IMR-90 (cell line): ENCODE measurements at regions not wholly inside any gene's neighbourhood (a gene's known extent, or its start where the extent isn't known, plus 50 kb on each side); places are given as distances from the start of the nearest gene placed in this dataset.
A peak's percentile ranks its signal among the peaks of the same experiment; 100 is the strongest.

ENCODE experiments used
- ATAC-seq: fragments of 200-7000 bp; cut with Tn5 transposase; 2 replicates; pipeline ENCODE4 v1.9.1; 2020; ENCODE audit warnings: low read depth, mild to moderate bottlenecking, moderate library complexity
- BruUV-seq: library from RNA; stranded (reverse); fragments of 400-500 nt; replicated peaks from 2 replicates; lab custom pipeline; 2021; lab: Mats Ljungman, UMichigan
- CTCF ChIA-PET: fragments of 300-600 bp; formaldehyde crosslinking; extraction: SDS; loops from one replicate; lab custom pipeline; 2021; ENCODE audit warnings: antibody characterized with exemption; lab: Yijun Ruan, JAX
- POLR2A ChIA-PET: fragments of 300-600 bp; sonication (Branson Sonifier 250); formaldehyde crosslinking; loops from one replicate; lab custom pipeline; 2022; ENCODE audit warnings: antibody characterized with exemption; ENCODE audit not compliant: unreplicated experiment; lab: Charles Lee
- DNase-seq: peaks from one replicate; pipeline ENCODE4 v3.0.0; 2013
- H2AFZ ChIP-seq: replicated peaks from 2 replicates; pipeline ENCODE3; 2013; ENCODE audit warnings: low read length, mild to moderate bottlenecking; ENCODE audit not compliant: poor library complexity
- H2AK5ac ChIP-seq: 2 replicates; pipeline ENCODE4 v1.6.1; 2013; ENCODE audit warnings: low read depth, low read length, inconsistent platforms
- H2AK9ac ChIP-seq: replicated peaks from 2 replicates; pipeline ENCODE3; 2013; ENCODE audit warnings: mild to moderate bottlenecking, low read depth, low read length, moderate library complexity; ENCODE audit not compliant: poor library complexity
- H2BK120ac ChIP-seq: 2 replicates; pipeline ENCODE4 v1.6.1; 2013; ENCODE audit warnings: low read depth, low read length, inconsistent platforms
- H2BK15ac ChIP-seq: 3 replicates; pipeline ENCODE4 v1.6.1; 2013; ENCODE audit warnings: low read depth, low read length, inconsistent platforms
- H2BK20ac ChIP-seq: 2 replicates; pipeline ENCODE4 v1.6.1; 2013; ENCODE audit warnings: low read depth, mild to moderate bottlenecking, inconsistent platforms, low read length, moderate library complexity
- H2BK5ac ChIP-seq: 2 replicates; pipeline ENCODE4 v1.6.1; 2013; ENCODE audit warnings: mild to moderate bottlenecking, low read depth, low read length, inconsistent platforms; ENCODE audit not compliant: poor library complexity, severe bottlenecking
- H3K14ac ChIP-seq: replicated peaks from 2 replicates; pipeline ENCODE4 v1.6.1; 2013; ENCODE audit warnings: low read depth, low read length, inconsistent platforms
- H3K18ac ChIP-seq: 2 replicates; pipeline ENCODE4 v1.6.1; 2013; ENCODE audit warnings: low read depth, low read length, control low read depth
- H3K23ac ChIP-seq: 2 replicates; pipeline ENCODE4 v1.6.1; 2013; ENCODE audit warnings: low read depth, low read length, inconsistent platforms
- H3K27ac ChIP-seq: 2 replicates; pipeline ENCODE4 v1.5.1; 2013; ENCODE audit warnings: mild to moderate bottlenecking, control low read depth, low read length; ENCODE audit not compliant: insufficient read depth
- H3K27me3 ChIP-seq: 2 replicates; pipeline ENCODE4 v1.6.1; 2013; ENCODE audit warnings: low read length; ENCODE audit not compliant: control insufficient read depth, insufficient read depth
- H3K36me3 ChIP-seq: 2 replicates; pipeline ENCODE4 v1.6.1; 2013; ENCODE audit warnings: low read length, mixed read lengths; ENCODE audit not compliant: control insufficient read depth, insufficient read depth
- H3K4ac ChIP-seq: 2 replicates; pipeline ENCODE4 v1.6.1; 2013; ENCODE audit warnings: low read depth, low read length, inconsistent platforms
- H3K4me1 ChIP-seq: 2 replicates; pipeline ENCODE4 v1.6.1; 2013; ENCODE audit warnings: low read length, mixed read lengths; ENCODE audit not compliant: control insufficient read depth, insufficient read depth
- H3K4me2 ChIP-seq: 2 replicates; pipeline ENCODE4 v1.6.1; 2013; ENCODE audit warnings: low read depth, mild to moderate bottlenecking, control low read depth, low read length, moderate library complexity
- H3K4me3 ChIP-seq: 2 replicates; pipeline ENCODE4 v1.5.1; 2013; ENCODE audit warnings: low read depth, mild to moderate bottlenecking, control low read depth, low read length, moderate library complexity; ENCODE audit not compliant: insufficient read depth
- H3K56ac ChIP-seq: 2 replicates; pipeline ENCODE4 v1.6.1; 2013; ENCODE audit warnings: low read length, inconsistent platforms; ENCODE audit not compliant: insufficient read depth; ENCODE audit errors: extremely low read depth
- H3K79me1 ChIP-seq, 2 experiments: 2 replicates each; pipeline ENCODE4 v1.6.1; 2013; ENCODE audit warnings: low read length in 2 of 2, inconsistent platforms in 1 of 2, low read depth in 1 of 2
- H3K9ac ChIP-seq: 2 replicates; pipeline ENCODE4 v1.6.1; 2013; ENCODE audit warnings: low read depth, low read length, control low read depth
- H3K9me1 ChIP-seq: 2 replicates; pipeline ENCODE4 v1.6.1; 2013; ENCODE audit warnings: low read length, inconsistent platforms; ENCODE audit not compliant: insufficient read depth
- H3K9me3 ChIP-seq: 2 replicates; pipeline ENCODE4 v1.6.1; 2013; ENCODE audit warnings: low read length; ENCODE audit not compliant: control insufficient read depth, insufficient read depth
- H4K20me1 ChIP-seq: 2 replicates; pipeline ENCODE4 v1.6.1; 2013; ENCODE audit warnings: low read length, inconsistent platforms; ENCODE audit not compliant: insufficient read depth
- H4K5ac ChIP-seq: 2 replicates; pipeline ENCODE4 v1.6.1; 2013; ENCODE audit warnings: mild to moderate bottlenecking, low read depth, low read length, control low read depth
- H4K8ac ChIP-seq, 2 experiments: 2 replicates each; pipeline ENCODE4 v1.6.1; 2013; ENCODE audit warnings: low read depth in 2 of 2, low read length in 2 of 2, control low read depth in 1 of 2, inconsistent platforms in 1 of 2
- H4K91ac ChIP-seq: 2 replicates; pipeline ENCODE4 v1.6.1; 2013; ENCODE audit warnings: low read depth, low read length, inconsistent platforms; ENCODE audit not compliant: insufficient read depth
- BHLHE40 ChIP-seq: fragments of 150-350 bp; IDR thresholded peaks from 2 replicates; pipeline ENCODE4 v1.6.1; 2016; ENCODE audit warnings: mild to moderate bottlenecking, low read depth, low read length
- CEBPB ChIP-seq: IDR thresholded peaks from 2 replicates; pipeline ENCODE4 v1.6.1; 2012; ENCODE audit warnings: low read depth, low read length, improper control_type of control experiment
- CTCF ChIP-seq: conservative IDR thresholded peaks from 2 replicates; pipeline ENCODE4 v1.5.1; 2012; ENCODE audit warnings: mild to moderate bottlenecking, low read depth, low read length, improper control_type of control experiment
- ELK1 ChIP-seq: fragments of 150-350 bp; IDR thresholded peaks from 2 replicates; pipeline ENCODE4 v1.6.1; 2016; ENCODE audit warnings: low read depth, mild to moderate bottlenecking, low read length, moderate library complexity, borderline replicate concordance
- FOS ChIP-seq: fragments of 150-350 bp; IDR thresholded peaks from 2 replicates; pipeline ENCODE4 v1.6.1; 2016; ENCODE audit warnings: low read depth, low read length
- MAFK ChIP-seq: IDR thresholded peaks from 2 replicates; pipeline ENCODE4 v1.6.1; 2012; ENCODE audit warnings: low read depth, low read length, improper control_type of control experiment
- MAZ ChIP-seq: IDR thresholded peaks from 2 replicates; pipeline ENCODE4 v1.6.1; 2012; ENCODE audit warnings: low read depth, mild to moderate bottlenecking, low read length, improper control_type of control experiment, moderate library complexity, borderline replicate concordance
- NFE2L2 ChIP-seq: fragments of 150-350 bp; IDR thresholded peaks from 2 replicates; pipeline ENCODE4 v1.6.1; 2016; ENCODE audit warnings: low read depth, mild to moderate bottlenecking, low read length
- POLR2A ChIP-seq: IDR thresholded peaks from 2 replicates; pipeline ENCODE4 v1.6.1; 2012; ENCODE audit warnings: mild to moderate bottlenecking, low read depth, low read length
- RAD21 ChIP-seq: IDR thresholded peaks from 2 replicates; pipeline ENCODE4 v1.6.1; 2012; ENCODE audit warnings: low read length, improper control_type of control experiment
- RCOR1 ChIP-seq: IDR thresholded peaks from 2 replicates; pipeline ENCODE4 v1.6.1; 2012; ENCODE audit warnings: mild to moderate bottlenecking, low read length, improper control_type of control experiment; ENCODE audit not compliant: insufficient replicate concordance
- RFX5 ChIP-seq: IDR thresholded peaks from 2 replicates; pipeline ENCODE4 v1.8.0; 2012; ENCODE audit warnings: low read depth, mild to moderate bottlenecking, low read length, moderate library complexity
- SMC3 ChIP-seq: fragments of 150-350 bp; IDR thresholded peaks from 2 replicates; pipeline ENCODE4 v1.6.1; 2016; ENCODE audit warnings: low read depth, mild to moderate bottlenecking, antibody characterized with exemption, low read length, moderate library complexity
- USF2 ChIP-seq: fragments of 150-350 bp; IDR thresholded peaks from 2 replicates; pipeline ENCODE4 v1.6.1; 2017; ENCODE audit warnings: mild to moderate bottlenecking, antibody characterized with exemption, low read length, low read depth
- WGBS, 2 experiments: methylation state at CpG; one replicate each; pipeline versions ENCODE4 v1.1.5 to v1.1.7; 2013; ENCODE audit warnings: missing lambda C conversion rate in 2 of 2; ENCODE audit not compliant: insufficient read length in 1 of 2; ENCODE audit errors: extremely low coverage in 2 of 2; 5-methylcytosine and 5-hydroxymethylcytosine counted together
- dilution Hi-C: fragments of 300-500 bp; cut with HindIII; formaldehyde crosslinking; loops from one replicate; pipeline ENCODE4 v1.14.3; 2018; ENCODE audit warnings: low sequenced_read_pairs; ENCODE audit not compliant: unreplicated experiment
- in situ Hi-C: fragments of 300-500 bp; cut with MboI; formaldehyde crosslinking; loops from 3 replicates; pipeline ENCODE4 v1.14.3; 2019; ENCODE audit warnings: low sequenced_read_pairs, inconsistent platforms, mixed read lengths
- intact Hi-C: fragments of 100-400 bp; cut with micrococcal nuclease; formaldehyde crosslinking; loops from 2 replicates; pipeline ENCODE4 v1.10.0; 2022

GRCh38 chr4:60683357-60683756, 516.8 kb upstream of the ADGRL3 start:
- ATAC-seq: peak; percentile 92
- Histone ChIP-seq H2BK120ac (peak overlapping the region; percentile 94), H2AFZ (peak overlapping the region; percentile 72), H3K14ac (peak overlapping the region; percentile 97), H2AK5ac (peak overlapping the region; percentile 80), H3K27me3 (no peaks in the 10 kb centered on the region), H4K5ac (peak overlapping the region; percentile 72), H2BK15ac (peak overlapping the region; percentile 73; the same call in 2 of the 3 replicates), H3K56ac (peak overlapping the region; percentile 98), H3K9me3 (0 out of 2 replicates have a peak, but pooled peaks cover 2% of the 10 kb centered on the region), H2AK9ac (peak overlapping the region; percentile 66), H3K4me3 (peak overlapping the region; percentile 25), H2BK5ac (peak overlapping the region; percentile 95), H3K4me2 (peak overlapping the region; percentile 77), H3K79me1 (no peaks in the 10 kb centered on the region), H3K23ac (peak overlapping the region; percentile 95), H3K4me1 (no peaks in the 10 kb centered on the region; the same call in none of the 2 replicates), H4K20me1 (no peaks in the 10 kb centered on the region), H4K91ac (peak overlapping the region; percentile 91), H3K9ac (peak overlapping the region; percentile 62), H3K27ac (peak overlapping the region; percentile 92), H3K9me1 (no peaks in the 10 kb centered on the region), H3K18ac (peak overlapping the region; percentile 83), H3K4ac (peak overlapping the region; percentile 92), H2BK20ac (peak overlapping the region; percentile 94), H3K36me3 (no peaks in the 10 kb centered on the region), H4K8ac (peak overlapping the region; percentile 45 to 97)
- DNase-seq: peak; percentile 94
- intact Hi-C loops: no loop called here
- no peak for TF ChIP-seq MAZ
- TF ChIP-seq USF2: peak; percentile 84
- peak; percentile 55 for TF ChIP-seq POLR2A
- TF ChIP-seq CEBPB: no peak
- no peak for TF ChIP-seq RCOR1
- no peak for TF ChIP-seq SMC3
- no peak for TF ChIP-seq CTCF
- TF ChIP-seq BHLHE40: no peak
- TF ChIP-seq MAFK: peak; percentile 62
- peak; percentile 10; the same call in 1 of the 2 replicates for TF ChIP-seq RAD21
- TF ChIP-seq FOS: peak; percentile 51; the same call in 1 of the 2 replicates
- TF ChIP-seq NFE2L2: peak; percentile 33; the same call in 1 of the 2 replicates
- no peak for TF ChIP-seq RFX5
- no peak for TF ChIP-seq ELK1
- ChIA-PET POLR2A (interaction anchor here (0.6 kb wide), 1 partner anchor 18 kb away, joined by 3 read pairs; no protein-coding TSS in a partner anchor), CTCF (interaction anchor here (0.6 kb wide), 1 partner anchor 1727 kb away, joined by 3 read pairs; no protein-coding TSS in a partner anchor)
- BruUV-seq: no TSS peak
- in situ Hi-C loops: no loop called here
- dilution Hi-C loops: no loop called here
- WGBS, 2 experiments: no CpG with 5 or more reads among the region's 1 CpG
